Erythroblast (primary cell): ENCODE measurements at regions not wholly inside any gene's neighbourhood (a gene's known extent, or its start where the extent isn't known, plus 50 kb on each side); places are given as distances from the start of the nearest gene placed in this dataset.
"Not testable (repeated sequence)": the region's sequence is repeated elsewhere in the genome, so short reads cannot be mapped to it uniquely, and the experiment has no call there.

ENCODE experiments used
- GATA1 ChIP-seq: IDR thresholded peaks from 2 replicates; pipeline ENCODE4 v1.6.1; 2011; ENCODE audit warnings: low read depth, mild to moderate bottlenecking, control low read depth, low read length, moderate library complexity
- POLR2A ChIP-seq: IDR thresholded peaks from 2 replicates; pipeline ENCODE4 v1.6.1; 2011; ENCODE audit warnings: mild to moderate bottlenecking, low read length

- not testable (repeated sequence) for TF ChIP-seq POLR2A, GATA1
Measured at GRCh38 chr16:15235140-15235539, 141.1 kb upstream of the RRN3 start.
